ENCODE measurements at regions not wholly inside any gene's neighbourhood (a gene's known extent, or its start where the extent isn't known, plus 50 kb on each side); places are given as distances from the start of the nearest gene placed in this dataset.

GRCh38 chr17:78300962-78301820 is 58.7 kb downstream of the SOCS3 start:
- no peak for TF ChIP-seq PCBP1 (IDR thresholded peaks at IDR 0.05; ENCODE audit: borderline replicate concordance, low read depth, low read length)
- no peak for TF ChIP-seq PCBP2 (optimal IDR thresholded peaks at IDR 0.05; ENCODE audit: low read depth, low read length, poor library complexity, severe bottlenecking)
